Astrocyte of the spinal cord (primary cell): ENCODE measurements at regions not wholly inside any gene's neighbourhood (a gene's known extent, or its start where the extent isn't known, plus 50 kb on each side); places are given as distances from the start of the nearest gene placed in this dataset.

ENCODE experiments used
- DNase-seq: peaks from one replicate; pipeline ENCODE4 v3.0.0; 2011; ENCODE audit warnings: low read depth, low spot score
- H3K4me3 ChIP-seq: 2 replicates; pipeline ENCODE4 v1.5.1; 2011; ENCODE audit warnings: low read depth, mild to moderate bottlenecking, low read length, moderate library complexity
- CTCF ChIP-seq: IDR thresholded peaks from 2 replicates; pipeline ENCODE4 v1.5.1; 2012; ENCODE audit warnings: low read depth, mild to moderate bottlenecking, low read length, inconsistent platforms
- in situ Hi-C: cut with HindIII; loops from 2 replicates; pipeline ENCODE4 v1.10.0; 2017; ENCODE audit warnings: low sequenced_read_pairs

- no peak for DNase-seq
- TF ChIP-seq CTCF = no peak
- in situ Hi-C loops = no loop called here
- no peak overlapping the region for H3K4me3 ChIP-seq
Measured at GRCh38 chr5:109982966-109983534, 293.3 kb downstream of the MAN2A1 start.

DNA sequence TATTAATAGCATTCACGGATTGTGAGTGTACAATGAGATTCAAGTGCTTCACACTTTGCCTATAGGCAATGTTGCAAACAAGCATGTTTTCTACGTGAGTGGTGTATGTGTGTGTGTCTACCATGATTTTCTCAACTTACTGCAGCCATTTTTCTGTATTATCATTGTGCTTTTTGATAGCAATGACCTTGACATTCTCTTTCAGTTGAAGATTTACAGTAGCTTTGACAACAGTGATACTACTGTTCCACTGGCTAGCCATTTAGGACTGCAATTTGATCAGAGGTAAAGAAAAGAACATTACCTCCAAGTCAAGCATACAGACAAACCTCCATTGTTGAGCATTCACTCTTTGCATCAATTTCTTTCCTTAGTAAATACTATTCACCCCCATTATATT, 297.0 kb downstream of the MAN2A1 start:
- DNase-seq = no peak
- no peak overlapping the region for H3K4me3 ChIP-seq

GRCh38 chr5:109987355-109987754, 297.6 kb downstream of the MAN2A1 start:
- DNase-seq = peak; percentile 68
- in situ Hi-C loops = no loop called here
- no peak overlapping the region for H3K4me3 ChIP-seq
- TF ChIP-seq CTCF = no peak

More for the DNA sequence above, 297.0 kb downstream of the MAN2A1 start:
- in situ Hi-C loops = no loop called here
- TF ChIP-seq CTCF = no peak

GRCh38 chr5:109987970-109988369, 298.2 kb downstream of the MAN2A1 start:
- DNase-seq = peak; percentile 11
- H3K4me3 ChIP-seq = no peak overlapping the region
- TF ChIP-seq CTCF = no peak
- in situ Hi-C loops = no loop called here

DNA sequence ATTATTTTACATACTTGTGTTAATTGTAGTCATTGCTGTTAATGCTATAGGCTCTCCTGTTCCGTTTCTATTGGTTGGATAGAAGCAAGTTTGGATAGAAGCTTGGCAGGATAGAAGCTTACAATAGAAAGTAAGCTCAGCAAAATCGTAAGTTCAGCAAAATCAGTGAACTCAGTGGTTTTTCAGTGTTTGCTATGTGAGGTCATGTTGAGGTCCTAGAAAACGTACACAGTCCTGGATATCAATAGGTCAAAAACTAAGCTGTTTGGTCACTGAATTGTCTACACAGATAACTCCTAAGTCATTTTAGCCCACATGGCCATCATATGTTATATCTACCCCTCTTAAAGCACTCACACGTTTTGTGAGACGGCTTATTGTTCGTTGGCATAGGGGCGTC, 299.4 kb downstream of the MAN2A1 start:
- DNase-seq = no peak
- no peak overlapping the region for H3K4me3 ChIP-seq
- in situ Hi-C loops = no loop called here
- no peak for TF ChIP-seq CTCF

DNA sequence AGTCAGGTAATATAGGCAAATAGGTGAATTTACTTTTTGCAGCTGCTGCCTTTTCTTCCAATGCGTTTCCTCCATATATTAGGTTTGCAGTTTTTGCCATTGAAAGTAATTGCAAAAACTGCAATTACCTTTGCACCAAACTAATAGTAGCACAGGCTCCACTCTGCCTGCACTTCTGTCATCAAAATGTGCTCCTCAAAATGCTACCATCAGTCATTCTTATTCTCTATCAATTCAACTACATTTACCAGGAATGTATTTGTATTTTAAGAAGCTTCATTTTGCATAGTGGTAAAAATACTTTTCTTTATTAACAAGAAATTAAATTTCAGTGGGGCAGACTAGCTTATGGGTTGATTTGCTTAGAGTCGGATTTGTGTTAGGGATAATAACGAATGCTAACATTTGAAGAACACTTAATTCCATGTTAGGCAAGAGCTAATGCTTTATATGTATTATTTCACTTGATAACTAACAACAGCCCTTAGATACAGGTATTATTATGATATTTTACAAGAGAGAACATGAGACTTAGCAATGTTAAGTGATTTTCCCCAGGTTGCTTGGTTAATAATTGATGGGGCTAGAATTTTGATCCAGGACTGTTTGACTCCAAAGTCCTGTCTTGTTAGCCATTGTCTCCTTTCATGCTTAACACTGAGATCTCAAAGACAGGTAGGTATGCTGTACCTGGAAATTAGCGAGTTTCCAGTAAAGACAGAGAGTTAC, 300.4 kb downstream of the MAN2A1 start:
- in situ Hi-C loops = no loop called here
- no peak for TF ChIP-seq CTCF
- no peak overlapping the region for H3K4me3 ChIP-seq
- DNase-seq = no peak
